ENCODE measurements at regions not wholly inside any gene's neighbourhood (a gene's known extent, or its start where the extent isn't known, plus 50 kb on each side); places are given as distances from the start of the nearest gene placed in this dataset.
"Not testable (repeated sequence)": the region's sequence is repeated elsewhere in the genome, so short reads cannot be mapped to it uniquely, and the experiment has no call there.

GRCh38 chr7:119868387-119868786, 404.6 kb upstream of the KCND2 start:
- TF ChIP-seq EZH2 (IDR thresholded peaks at IDR 0.05; ENCODE audit: borderline replicate concordance, low read depth, low read length, poor library complexity, severe bottlenecking) = no peak
- ChIA-PET POLR2A (ENCODE audit: low non-redundant PET) (no interaction called here), CTCF (no interaction called here)
- BruUV-seq (replicated peaks) = no TSS peak
- Histone ChIP-seq H3K27ac (ENCODE audit: low read depth, low read length, poor library complexity, severe bottlenecking) (no peak overlapping the region), H3K36me3 (ENCODE audit: insufficient read depth, low read length, poor library complexity, severe bottlenecking) (no peaks in the 10 kb centered on the region), H3K4me1 (ENCODE audit: insufficient read depth, low read length, poor library complexity, severe bottlenecking) (no peaks in the 10 kb centered on the region), H3K27me3 (replicated peaks; ENCODE audit: insufficient read depth, low read depth, low read length, poor library complexity) (no peaks in the 10 kb centered on the region), H3K9me3 (ENCODE audit: low read depth, low read length, poor library complexity, severe bottlenecking) (no peaks in the 10 kb centered on the region), H3K4me3 (ENCODE audit: low read depth, low read length, poor library complexity, severe bottlenecking) (no peak overlapping the region)
- DNase-seq (ENCODE audit: low spot score) = no peak
- intact Hi-C loops (cut with micrococcal nuclease; ENCODE audit: unreplicated experiment) = no loop called here

GRCh38 chr7:119879835-119880234, 393.1 kb upstream of the KCND2 start:
- H3K27ac ChIP-seq (ENCODE audit: low read depth, low read length, poor library complexity, severe bottlenecking) = no peak overlapping the region
- no peaks in the 10 kb centered on the region for H3K9me3 ChIP-seq (ENCODE audit: low read depth, low read length, poor library complexity, severe bottlenecking)
- no peaks in the 10 kb centered on the region for H3K36me3 ChIP-seq (ENCODE audit: insufficient read depth, low read length, poor library complexity, severe bottlenecking)
- ChIA-PET CTCF (no interaction called here), POLR2A (ENCODE audit: low non-redundant PET) (no interaction called here)
- H3K4me1 ChIP-seq (ENCODE audit: insufficient read depth, low read length, poor library complexity, severe bottlenecking) = no peaks in the 10 kb centered on the region
- no peaks in the 10 kb centered on the region for H3K27me3 ChIP-seq (replicated peaks; ENCODE audit: insufficient read depth, low read depth, low read length, poor library complexity)
- DNase-seq (ENCODE audit: low spot score) = no peak
- no peak overlapping the region for H3K4me3 ChIP-seq (ENCODE audit: low read depth, low read length, poor library complexity, severe bottlenecking)
- intact Hi-C loops (cut with micrococcal nuclease; ENCODE audit: unreplicated experiment) = no loop called here
- TF ChIP-seq EZH2 (IDR thresholded peaks at IDR 0.05; ENCODE audit: borderline replicate concordance, low read depth, low read length, poor library complexity, severe bottlenecking) (no peak), CTCF (conservative IDR thresholded peaks at IDR 0.05; ENCODE audit: low read depth, low read length) (no peak)
- no TSS peak for BruUV-seq (replicated peaks)

GRCh38 chr7:119886007-119886406, 387.0 kb upstream of the KCND2 start:
- Histone ChIP-seq H3K4me1 (ENCODE audit: insufficient read depth, low read length, poor library complexity, severe bottlenecking) (no peaks in the 10 kb centered on the region), H3K27me3 (replicated peaks; ENCODE audit: insufficient read depth, low read depth, low read length, poor library complexity) (no peaks in the 10 kb centered on the region), H3K36me3 (ENCODE audit: insufficient read depth, low read length, poor library complexity, severe bottlenecking) (no peaks in the 10 kb centered on the region), H3K9me3 (ENCODE audit: low read depth, low read length, poor library complexity, severe bottlenecking) (no peaks in the 10 kb centered on the region), H3K4me3 (ENCODE audit: low read depth, low read length, poor library complexity, severe bottlenecking) (no peak overlapping the region), H3K27ac (ENCODE audit: low read depth, low read length, poor library complexity, severe bottlenecking) (no peak overlapping the region)
- no peak for DNase-seq (ENCODE audit: low spot score)
- no TSS peak for BruUV-seq (replicated peaks)
- TF ChIP-seq EZH2 (IDR thresholded peaks at IDR 0.05; ENCODE audit: borderline replicate concordance, low read depth, low read length, poor library complexity, severe bottlenecking) = no peak
- TF ChIP-seq CTCF (conservative IDR thresholded peaks at IDR 0.05; ENCODE audit: low read depth, low read length) = no peak
- ChIA-PET CTCF (no interaction called here), POLR2A (ENCODE audit: low non-redundant PET) (no interaction called here)
- intact Hi-C loops (cut with micrococcal nuclease; ENCODE audit: unreplicated experiment) = no loop called here

GRCh38 chr7:119886525-119886924, 386.4 kb upstream of the KCND2 start:
- H3K27ac ChIP-seq (ENCODE audit: low read depth, low read length, poor library complexity, severe bottlenecking); H3K27me3 ChIP-seq (replicated peaks; ENCODE audit: insufficient read depth, low read depth, low read length, poor library complexity); H3K36me3 ChIP-seq (ENCODE audit: insufficient read depth, low read length, poor library complexity, severe bottlenecking); CTCF ChIA-PET; BruUV-seq (replicated peaks); H3K4me1 ChIP-seq (ENCODE audit: insufficient read depth, low read length, poor library complexity, severe bottlenecking); DNase-seq (ENCODE audit: low spot score); intact Hi-C loops (cut with micrococcal nuclease; ENCODE audit: unreplicated experiment); H3K4me3 ChIP-seq (ENCODE audit: low read depth, low read length, poor library complexity, severe bottlenecking); H3K9me3 ChIP-seq (ENCODE audit: low read depth, low read length, poor library complexity, severe bottlenecking); POLR2A ChIA-PET (ENCODE audit: low non-redundant PET): not testable (repeated sequence)

All from A673 (cell line).